ENCODE measurements at regions not wholly inside any gene's neighbourhood (a gene's known extent, or its start where the extent isn't known, plus 50 kb on each side); places are given as distances from the start of the nearest gene placed in this dataset.
"Not testable (repeated sequence)": the region's sequence is repeated elsewhere in the genome, so short reads cannot be mapped to it uniquely, and the experiment has no call there.

DNA sequence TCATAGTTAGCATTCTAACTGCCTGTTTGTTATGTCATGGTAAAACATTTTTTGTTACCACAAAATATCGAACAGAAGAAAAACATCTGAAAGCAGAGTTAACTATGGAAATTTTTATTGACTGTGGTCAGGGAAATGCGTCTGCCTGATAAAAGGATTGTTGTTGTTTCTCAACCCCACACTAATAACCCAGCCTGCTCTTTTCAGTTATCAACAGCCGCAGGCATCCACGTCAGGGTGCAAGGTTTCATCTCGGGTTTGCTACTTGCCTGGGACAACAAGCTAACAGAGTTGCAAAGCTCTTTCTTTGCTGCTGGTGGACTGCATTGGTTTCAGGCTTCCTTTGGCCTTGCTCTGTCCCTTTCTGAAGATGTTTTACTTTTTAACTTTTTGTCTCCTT lies 969.2 kb downstream of the CDH18 start:
- DNase-seq (ENCODE audit: low spot score) = no peak
- intact Hi-C loops (cut with DNase I) = no loop called here

DNA sequence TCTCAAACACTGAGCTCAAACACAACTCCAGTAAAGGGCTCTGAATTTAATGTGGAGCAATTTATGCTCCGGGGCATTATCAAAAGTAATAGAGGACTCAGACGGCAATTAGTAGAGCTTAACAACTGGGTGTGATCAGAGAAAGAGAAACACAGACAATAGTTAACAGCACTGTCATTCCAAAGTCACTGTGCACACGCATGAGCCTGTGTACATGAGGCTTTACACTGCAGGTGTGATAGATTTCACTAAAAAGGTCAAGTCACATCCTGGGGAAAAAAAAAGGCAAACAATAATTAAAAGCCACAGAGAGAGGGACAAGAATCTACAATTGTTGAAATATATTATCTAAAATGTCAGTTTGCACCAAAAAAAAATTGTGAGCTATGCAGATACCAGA lies 956.5 kb downstream of the CDH18 start:
- intact Hi-C loops (cut with DNase I) = no loop called here
- DNase-seq (ENCODE audit: low spot score) = no peak

DNA sequence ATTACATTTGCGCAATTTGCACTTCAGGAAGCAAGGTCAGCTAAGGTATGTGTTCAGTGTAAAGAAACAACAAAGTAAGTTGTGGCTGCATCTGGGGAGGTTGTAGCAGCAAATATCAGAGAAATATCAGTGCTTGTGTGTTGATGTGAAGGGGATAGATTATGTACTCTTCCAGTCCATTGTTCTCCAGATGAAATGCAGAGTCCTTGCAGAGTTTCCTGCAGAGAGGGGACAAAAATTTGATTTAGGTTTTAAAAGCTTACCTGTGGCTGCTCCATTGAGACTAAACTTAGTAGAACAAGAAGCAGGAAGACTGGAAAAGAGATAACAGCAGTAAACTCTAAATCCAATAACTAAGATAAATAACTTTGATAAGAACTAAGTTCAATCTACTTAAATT lies 952.2 kb downstream of the CDH18 start:
- DNase-seq (ENCODE audit: low spot score) = no peak
- intact Hi-C loops (cut with DNase I) = no loop called here

DNA sequence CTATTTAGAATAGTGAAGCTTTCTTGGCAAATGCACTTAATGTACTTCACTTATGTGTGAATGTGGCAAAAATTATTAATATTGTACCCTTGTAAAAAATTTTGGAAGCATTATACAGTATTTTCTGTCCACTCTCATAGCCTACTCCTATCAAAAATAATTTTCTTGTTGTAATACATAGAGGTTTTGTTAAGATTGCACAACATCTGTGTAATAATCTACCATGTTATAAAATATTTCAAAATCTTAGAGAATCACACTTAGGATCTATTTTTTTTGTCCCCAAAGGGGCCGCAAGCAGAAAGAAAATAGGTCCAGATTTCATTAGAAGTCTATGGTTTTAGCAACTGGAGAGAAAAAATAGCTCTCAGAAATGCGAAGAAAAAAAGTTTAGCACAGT lies 945.9 kb downstream of the CDH18 start:
- DNase-seq (ENCODE audit: low spot score) = no peak
- intact Hi-C loops (cut with DNase I) = no loop called here

DNA sequence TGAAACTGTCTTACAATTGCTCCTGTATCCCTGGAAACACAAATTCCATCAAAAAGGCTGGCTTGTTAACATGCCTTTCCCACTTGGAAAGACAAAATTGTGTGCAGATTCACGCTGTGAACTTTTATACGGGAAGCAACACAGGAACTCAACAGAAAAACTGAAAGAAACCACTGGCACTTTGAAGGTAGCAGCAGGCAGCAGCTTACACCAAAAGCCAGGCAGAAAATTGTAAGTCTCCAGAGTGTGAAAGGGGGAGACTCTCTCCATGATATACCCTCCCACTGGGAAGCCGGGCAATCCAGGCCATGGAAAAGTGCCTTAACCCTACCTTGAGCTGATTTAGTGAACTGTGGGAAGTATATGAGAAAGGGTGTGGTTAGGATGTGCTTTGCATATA lies 943.7 kb downstream of the CDH18 start:
- DNase-seq (ENCODE audit: low spot score) = no peak
- intact Hi-C loops (cut with DNase I) = no loop called here

DNA sequence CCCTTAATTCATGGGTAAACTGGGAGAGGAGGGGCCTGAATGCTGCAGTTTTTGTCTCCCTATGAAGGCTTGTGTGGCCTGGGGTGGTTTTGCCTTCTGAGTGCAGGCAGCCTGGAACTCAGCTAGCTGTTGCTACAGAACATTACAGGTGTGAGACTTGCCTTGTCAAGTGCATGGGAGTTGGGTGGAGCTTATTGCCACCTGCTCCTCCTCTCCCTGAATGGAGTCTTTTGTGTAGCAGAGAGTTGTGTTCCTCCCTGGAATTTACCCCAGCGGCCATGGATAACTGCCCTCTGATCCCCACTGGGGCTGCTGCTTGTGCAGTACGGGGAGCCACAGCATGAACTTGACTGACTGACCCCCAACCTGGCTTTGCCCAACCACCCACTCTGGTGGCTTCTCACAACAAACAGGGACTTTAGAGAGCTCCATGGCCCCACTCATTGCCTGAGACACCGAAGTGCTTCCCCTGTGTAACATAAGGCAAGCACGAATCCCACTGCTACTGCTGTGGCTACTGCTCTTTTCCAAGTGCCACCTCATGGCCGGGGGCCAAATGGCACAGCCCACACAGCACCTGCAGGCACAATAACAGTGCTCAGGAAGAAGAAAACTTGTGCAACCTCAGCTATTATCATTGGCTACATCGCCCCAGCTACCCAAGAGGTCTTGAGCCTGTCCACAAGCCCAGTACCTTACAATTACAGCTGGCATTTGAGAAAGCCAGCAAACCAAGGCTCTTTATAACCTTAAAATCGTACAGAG lies 942.9 kb downstream of the CDH18 start:
- intact Hi-C loops (cut with DNase I) = no loop called here
- no peak for DNase-seq (ENCODE audit: low spot score)

DNA sequence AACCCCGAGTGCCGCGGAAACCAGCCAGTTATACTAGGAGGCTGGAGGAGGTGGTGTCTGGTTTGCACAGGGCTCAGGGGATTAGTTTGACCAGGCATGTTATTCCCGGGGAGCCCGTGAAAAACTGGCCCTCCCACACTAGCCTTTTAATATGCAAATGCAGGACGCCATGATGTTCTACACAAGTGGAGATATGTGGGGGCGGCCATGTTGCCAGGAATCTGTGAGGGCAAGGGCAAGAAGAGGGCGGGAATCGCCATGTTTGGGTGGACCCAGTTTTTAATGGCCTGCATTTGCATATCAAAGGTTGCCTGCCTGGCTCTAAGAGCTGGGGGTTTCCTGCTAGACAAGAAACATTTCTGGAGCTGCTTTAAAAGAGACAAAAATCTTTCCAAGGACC lies 940.7 kb downstream of the CDH18 start:
- no peak for DNase-seq (ENCODE audit: low spot score)

DNA sequence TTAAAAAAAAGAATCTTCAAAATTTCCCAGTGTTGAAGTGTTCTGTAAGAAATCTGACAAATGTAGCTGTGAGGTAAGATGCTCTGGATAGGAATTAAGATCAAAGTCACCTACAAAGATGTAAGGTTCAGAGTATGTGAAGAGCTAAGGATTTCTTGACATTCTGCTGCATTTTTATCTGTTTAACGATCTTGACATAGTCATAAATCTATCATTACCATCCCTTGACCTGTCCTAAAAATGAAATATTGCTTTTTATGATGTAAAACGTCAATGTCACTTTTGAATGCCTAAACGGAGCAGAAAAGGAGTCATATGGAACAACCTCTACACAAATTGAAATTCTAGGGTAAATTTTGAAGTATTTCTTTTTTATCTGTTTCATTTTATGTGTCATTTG lies 939.3 kb downstream of the CDH18 start:
- DNase-seq (ENCODE audit: low spot score) = no peak
- intact Hi-C loops (cut with DNase I) = no loop called here

More for the DNA sequence above, 940.7 kb downstream of the CDH18 start:
- intact Hi-C loops (cut with DNase I) = no loop called here

DNA sequence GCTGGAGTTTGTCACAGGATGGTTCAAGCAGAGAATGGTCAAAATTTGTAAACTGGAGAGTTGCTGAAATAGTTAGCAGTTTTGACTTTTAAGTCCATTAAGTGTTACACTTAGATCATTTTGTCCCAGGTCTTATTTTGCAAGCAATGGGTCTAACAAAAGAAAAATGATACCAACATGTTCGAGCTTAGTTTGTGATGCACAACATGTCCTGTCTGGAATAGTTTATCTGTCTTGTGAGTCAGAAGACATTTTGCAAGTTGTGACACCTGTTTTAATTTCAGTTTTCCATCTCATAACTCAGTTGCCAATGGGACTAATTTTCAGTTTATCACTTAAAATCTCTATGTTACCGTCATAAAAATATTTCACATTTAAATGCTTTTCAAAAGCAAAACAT lies 929.8 kb downstream of the CDH18 start:
- intact Hi-C loops (cut with DNase I) = no loop called here
- no peak for DNase-seq (ENCODE audit: low spot score)

DNA sequence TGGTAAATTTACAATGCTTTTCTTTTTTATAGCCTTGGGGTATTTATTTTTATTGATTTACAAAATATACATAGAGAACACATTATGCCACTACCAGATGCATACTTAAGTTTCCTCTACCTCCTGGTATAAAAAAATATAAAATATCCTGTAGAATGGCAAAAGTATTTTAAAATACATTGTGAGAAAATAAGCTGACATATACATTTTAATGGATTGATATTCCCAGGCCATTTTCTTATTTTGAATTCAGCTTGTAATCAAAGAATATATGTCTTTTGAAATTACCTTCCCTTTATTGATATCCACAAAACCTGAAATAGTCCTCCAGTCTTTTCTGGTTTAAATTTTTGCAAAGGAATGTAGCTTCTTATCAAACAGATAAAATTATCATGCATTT lies 923.9 kb downstream of the CDH18 start:
- no peak for DNase-seq (ENCODE audit: low spot score)
- intact Hi-C loops (cut with DNase I) = no loop called here

DNA sequence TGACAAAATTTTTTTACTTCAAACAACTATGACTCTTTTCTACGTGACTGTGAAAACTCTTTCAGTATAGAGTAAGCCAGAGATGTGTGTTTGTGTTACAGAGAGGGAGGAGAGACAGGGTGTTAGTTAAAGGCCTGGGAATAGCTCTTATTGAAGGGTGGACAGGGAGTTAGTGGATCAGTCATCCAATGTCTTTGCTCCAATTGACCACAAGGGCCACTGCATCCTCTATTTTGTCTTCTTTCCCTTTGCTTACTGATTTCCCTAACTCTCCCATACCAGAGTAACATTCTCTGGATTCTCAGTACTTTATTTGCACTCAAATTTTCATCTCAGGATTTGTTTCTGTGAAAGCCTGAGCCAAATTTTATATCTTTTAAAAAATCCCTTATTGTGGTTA lies 920.3 kb downstream of the CDH18 start:
- no peak for DNase-seq (ENCODE audit: low spot score)
- intact Hi-C loops (cut with DNase I) = no loop called here

DNA sequence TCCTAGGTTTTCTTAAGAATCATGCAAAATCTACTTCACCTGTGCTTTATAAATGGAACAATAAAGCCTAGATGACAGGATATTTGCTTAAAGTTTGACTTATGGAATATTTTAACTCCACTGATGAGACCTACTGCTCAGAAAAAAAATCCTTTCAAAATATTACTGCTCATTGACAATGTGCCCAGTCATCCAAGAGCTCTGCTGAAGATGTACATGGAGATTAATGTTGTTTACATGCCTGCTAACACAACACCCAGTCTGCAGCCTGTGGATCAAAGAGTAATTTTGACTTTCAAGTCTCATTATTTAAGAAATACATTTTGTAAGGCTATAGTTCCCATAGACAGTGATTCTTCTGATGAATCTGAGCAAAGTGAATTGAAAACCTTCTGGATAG lies 889.6 kb downstream of the CDH18 start:
- intact Hi-C loops (cut with DNase I) = no loop called here

DNA sequence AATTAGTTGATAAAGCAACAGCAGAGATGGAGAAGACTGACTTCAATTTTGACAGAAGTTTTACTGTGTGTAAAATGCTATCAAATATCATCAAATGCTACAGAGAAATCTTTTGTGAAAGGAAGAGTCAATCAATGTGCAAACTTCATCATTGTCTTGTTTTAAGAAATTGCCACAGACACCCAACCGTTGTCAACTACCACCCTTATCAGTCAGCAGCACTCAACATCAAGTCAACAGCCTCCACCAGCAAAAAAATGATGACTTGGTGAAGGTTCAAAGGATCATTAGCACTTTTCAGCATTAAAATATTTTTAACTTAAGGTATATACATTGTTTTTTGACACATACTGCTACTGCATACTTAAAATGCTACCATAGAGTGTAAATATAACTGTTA lies 888.8 kb downstream of the CDH18 start:
- intact Hi-C loops (cut with DNase I) = no loop called here
- no peak for DNase-seq (ENCODE audit: low spot score)

More for the DNA sequence above, 889.6 kb downstream of the CDH18 start:
- no peak for DNase-seq (ENCODE audit: low spot score)

DNA sequence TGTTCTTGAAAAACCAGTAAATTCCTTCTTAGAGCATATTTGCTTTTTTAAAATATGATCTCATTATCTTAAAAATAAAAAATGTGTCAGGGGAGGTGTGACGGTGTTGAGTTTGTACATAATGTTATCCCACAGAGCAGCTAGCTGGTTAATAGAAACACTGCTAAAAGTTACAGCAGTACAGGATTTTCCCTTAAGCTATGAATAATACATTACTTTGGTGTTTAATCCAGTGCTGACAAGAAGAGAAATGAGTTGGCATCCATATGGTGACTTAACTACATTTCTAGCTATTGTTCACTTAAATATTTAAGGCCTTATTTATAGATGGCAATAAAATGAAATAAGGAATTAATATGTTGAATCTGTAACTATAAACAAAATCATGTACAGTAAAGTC lies 883.1 kb downstream of the CDH18 start:
- DNase-seq (ENCODE audit: low spot score) = no peak
- intact Hi-C loops (cut with DNase I) = no loop called here

DNA sequence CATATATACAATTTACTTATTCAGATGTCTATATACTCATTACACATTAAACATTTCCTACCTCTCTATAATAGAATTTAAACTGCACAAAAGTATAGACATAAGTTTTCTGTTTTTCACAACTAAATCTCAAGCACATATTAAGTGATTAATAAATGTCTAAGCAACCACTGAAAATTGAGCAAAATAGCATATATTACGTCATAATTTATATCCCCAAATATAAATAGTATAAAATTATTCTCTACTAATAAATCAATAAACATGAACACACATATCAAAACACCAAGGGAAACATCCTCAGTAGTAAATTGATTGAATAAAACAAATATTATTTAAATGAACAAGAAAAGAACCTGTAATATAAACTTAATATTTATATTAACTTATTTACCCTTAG lies 865.1 kb downstream of the CDH18 start:
- DNase-seq (ENCODE audit: low spot score) = no peak
- intact Hi-C loops (cut with DNase I) = no loop called here

DNA sequence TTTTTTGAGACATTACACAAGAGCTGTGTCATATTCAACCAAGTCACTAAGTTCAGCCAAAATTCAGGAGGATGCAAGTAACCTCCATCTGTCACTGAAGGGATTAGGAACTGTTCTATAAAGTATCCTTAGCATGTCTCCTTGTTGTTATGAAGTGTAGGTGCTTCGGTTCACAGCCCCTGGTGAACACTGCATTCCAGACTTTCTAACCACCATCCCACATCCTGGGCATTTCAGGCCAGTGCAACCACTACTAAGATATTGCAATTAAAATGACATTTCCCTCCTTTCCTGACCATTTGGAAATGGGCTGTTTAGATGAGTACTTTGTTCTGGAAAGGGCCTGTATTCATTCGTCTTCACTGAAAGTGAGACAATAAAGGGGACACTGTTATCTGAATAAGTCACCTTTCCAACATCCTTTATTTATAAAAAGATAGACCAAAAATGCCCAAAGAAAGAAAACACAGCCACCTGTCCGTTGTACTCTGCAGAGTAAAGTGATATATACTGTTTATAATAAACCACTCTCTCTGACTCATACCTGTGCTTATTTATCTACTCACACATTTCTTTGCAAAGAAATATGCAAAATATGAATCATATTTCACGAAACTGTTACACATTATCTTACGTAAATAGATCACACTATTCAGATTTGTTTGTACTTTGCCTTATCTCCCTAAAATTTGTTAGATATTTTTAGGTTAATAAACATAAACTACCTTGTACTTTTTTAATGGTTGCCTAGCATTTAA lies 861.9 kb downstream of the CDH18 start:
- no peak for DNase-seq (ENCODE audit: low spot score)
- intact Hi-C loops (cut with DNase I) = no loop called here

DNA sequence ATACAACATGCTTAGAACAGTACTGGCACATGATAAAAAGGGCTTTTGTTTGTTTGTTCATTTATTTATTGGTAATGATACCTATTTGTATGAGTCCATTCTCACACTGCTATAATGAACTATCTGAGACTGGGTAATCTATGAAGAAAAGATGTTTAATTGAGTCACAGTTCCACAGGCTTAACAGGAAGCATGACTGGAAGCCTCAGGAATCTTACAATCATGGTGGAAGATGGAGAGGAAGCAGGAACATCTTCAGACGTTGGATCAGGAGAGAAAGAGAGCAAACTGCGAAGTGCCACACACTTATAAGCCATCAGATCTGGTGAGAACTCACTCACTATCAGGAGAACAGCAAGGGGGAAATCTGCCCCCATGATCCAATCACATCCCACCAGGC lies 847.7 kb downstream of the CDH18 start:
- intact Hi-C loops (cut with DNase I) = no loop called here

DNA sequence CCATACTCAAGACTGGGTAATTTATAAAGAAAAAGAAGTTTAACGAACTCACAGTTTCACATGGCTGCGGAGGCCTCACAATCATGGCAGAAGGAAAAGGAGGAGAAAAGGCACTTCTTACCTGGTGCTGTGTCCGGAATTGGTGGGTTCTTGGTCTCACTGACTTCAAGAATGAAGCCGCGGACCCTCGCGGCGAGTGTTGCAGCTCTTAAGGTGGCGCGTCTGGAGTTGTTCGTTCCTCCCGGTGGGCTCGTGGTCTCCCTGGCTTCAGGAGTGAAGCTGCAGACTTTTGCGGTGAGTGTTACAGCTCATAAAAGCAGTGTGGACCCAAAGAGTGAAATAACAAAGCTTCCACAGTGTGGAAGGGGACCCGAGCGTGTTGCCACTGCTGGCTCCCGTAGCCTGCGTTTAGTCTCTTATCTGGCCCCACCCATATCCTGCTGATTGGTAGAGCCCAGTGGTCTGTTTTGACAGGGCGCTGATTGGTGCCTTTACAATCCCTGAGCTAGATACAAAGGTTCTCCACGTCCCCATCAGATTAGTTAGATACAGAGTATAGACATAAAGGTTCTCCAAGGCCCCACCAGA lies 846.0 kb downstream of the CDH18 start:
- intact Hi-C loops (cut with DNase I) = not testable (repeated sequence)

More for the DNA sequence above, 847.7 kb downstream of the CDH18 start:
- no peak for DNase-seq (ENCODE audit: low spot score)

DNA sequence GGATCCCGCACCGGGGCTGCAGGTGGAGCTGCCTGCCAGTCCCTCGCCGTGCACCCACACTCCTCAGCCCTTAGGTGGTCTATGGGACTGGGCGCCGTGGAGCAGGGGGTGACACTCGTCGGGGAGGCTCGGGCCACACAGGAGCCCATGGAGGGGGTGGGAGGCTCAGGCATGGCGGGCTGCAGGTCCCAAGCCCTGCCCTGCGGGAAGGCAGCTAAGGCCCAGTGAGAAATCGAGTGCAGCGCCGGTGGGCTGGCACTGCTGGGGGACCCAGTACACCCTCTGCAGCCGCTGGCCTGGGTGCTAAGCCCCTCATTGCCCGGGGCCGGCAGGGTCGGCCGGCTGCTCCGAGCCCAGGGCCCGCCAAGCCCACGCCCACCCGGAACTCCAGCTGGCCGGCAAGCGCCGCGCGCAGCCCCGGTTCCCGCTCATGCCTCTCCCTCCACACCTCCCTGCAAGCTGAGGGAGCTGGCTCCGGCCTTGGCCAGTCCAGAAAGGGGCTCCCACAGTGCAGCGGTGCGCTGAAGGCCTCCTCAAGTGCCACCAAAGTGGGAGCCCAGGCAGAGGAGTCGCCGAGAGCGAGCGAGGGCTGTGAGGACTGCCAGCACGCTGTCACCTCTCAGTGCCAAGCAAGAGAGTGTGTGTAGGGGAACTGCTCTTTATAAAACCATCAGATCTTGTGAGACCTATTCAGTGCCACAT lies 845.1 kb downstream of the CDH18 start:
- DNase-seq (ENCODE audit: low spot score); intact Hi-C loops (cut with DNase I): not testable (repeated sequence)

More for the DNA sequence above, 846.0 kb downstream of the CDH18 start:
- DNase-seq (ENCODE audit: low spot score) = not testable (repeated sequence)

DNA sequence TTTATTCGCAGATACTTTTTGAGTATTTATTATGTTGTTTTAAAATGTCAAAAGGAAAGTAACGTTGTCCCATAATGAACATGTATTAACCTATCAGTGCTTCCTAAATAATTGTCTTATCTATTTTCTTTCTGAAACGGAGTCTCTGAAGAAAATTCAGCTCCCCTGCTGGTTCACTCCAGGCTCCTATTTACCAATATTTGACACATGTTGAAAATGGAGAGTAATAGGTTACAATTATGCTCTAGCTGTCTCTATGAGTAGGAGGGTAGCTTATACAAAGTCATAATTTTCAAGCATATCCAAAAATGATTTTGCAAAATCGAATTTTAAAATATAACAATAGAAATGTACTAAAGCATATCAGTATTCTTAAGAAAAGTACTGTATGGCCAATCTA lies 844.1 kb downstream of the CDH18 start:
- DNase-seq (ENCODE audit: low spot score) = no peak
- intact Hi-C loops (cut with DNase I) = no loop called here
